GM12875 (cell line): ENCODE measurements at regions not wholly inside any gene's neighbourhood (a gene's known extent, or its start where the extent isn't known, plus 50 kb on each side); places are given as distances from the start of the nearest gene placed in this dataset.

ENCODE experiments used
- H3K4me3 ChIP-seq: one replicate; pipeline ENCODE4 v1.5.1; 2011; ENCODE audit warnings: low read depth, low read length, control low read depth
- TF ChIP-seq, protein P1 (sequence below): IDR thresholded peaks from 2 replicates; pipeline ENCODE4 v1.5.1; 2011; ENCODE audit warnings: low read depth, mild to moderate bottlenecking, control low read depth, inconsistent platforms, low read length, moderate library complexity, borderline replicate concordance; ENCODE audit not compliant: insufficient read depth

DNA sequence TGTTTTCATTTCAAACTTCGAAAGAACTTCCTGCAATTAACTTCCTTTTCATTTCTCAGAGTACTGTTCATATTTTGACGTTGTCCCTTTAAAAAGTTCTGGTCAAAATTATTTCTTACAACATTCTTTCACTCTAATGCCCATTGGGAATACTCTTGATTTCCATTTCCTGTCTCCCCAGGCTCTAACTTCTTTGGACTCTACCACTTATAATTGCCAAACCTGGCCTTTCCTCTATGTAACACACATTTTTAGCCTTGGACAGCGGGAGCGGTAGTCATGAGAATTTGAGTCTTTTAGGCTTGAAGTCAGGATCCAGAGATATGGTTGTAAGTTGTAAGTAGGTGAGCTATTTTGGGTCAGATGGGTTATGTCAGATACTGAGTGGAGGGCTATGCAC, 163.5 kb upstream of the SPRY2 start:
- TF ChIP-seq, protein P1, sequence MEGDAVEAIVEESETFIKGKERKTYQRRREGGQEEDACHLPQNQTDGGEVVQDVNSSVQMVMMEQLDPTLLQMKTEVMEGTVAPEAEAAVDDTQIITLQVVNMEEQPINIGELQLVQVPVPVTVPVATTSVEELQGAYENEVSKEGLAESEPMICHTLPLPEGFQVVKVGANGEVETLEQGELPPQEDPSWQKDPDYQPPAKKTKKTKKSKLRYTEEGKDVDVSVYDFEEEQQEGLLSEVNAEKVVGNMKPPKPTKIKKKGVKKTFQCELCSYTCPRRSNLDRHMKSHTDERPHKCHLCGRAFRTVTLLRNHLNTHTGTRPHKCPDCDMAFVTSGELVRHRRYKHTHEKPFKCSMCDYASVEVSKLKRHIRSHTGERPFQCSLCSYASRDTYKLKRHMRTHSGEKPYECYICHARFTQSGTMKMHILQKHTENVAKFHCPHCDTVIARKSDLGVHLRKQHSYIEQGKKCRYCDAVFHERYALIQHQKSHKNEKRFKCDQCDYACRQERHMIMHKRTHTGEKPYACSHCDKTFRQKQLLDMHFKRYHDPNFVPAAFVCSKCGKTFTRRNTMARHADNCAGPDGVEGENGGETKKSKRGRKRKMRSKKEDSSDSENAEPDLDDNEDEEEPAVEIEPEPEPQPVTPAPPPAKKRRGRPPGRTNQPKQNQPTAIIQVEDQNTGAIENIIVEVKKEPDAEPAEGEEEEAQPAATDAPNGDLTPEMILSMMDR = no peak
- H3K4me3 ChIP-seq = no peak overlapping the region

DNA sequence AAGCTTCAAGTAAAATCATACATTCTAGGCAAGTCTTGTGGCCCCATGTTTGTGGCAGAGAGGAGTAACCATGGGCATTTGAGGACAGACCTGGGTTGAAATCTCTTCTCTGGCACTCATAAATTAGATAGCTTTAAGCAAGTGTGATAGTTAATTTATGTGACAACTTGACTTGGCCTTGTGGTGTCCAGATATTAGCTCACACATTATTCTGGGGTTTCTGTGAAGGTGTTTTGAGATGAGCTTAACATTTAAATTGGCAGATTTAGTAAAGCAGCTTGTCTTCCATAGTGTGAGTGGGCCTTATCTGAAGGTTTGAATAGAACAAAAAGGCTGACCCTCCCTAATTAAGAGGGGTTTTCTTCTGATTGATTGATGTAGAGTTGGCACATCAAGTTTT, 161.4 kb upstream of the SPRY2 start:
- TF ChIP-seq, protein P1 = no peak
- H3K4me3 ChIP-seq = no peak overlapping the region

DNA sequence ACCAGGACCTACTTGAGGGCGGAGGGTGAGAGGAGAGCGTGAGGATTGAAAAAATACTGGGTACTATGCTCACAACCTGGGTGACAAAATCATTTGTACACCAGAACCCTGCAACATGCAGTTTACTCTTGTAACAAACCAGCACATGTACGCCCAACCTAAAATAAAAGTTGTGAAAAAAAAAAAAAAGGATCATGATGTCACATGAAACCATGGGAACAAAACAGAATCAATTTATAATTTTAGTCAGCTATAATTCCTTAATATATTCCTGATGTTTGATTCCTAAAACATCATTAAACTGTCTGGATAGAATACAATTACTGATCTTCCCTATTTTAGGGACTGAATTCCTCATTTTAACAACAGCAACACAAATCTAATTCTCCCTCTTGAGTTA, 160.6 kb upstream of the SPRY2 start:
- no peak overlapping the region for H3K4me3 ChIP-seq
- TF ChIP-seq, protein P1 = no peak

DNA sequence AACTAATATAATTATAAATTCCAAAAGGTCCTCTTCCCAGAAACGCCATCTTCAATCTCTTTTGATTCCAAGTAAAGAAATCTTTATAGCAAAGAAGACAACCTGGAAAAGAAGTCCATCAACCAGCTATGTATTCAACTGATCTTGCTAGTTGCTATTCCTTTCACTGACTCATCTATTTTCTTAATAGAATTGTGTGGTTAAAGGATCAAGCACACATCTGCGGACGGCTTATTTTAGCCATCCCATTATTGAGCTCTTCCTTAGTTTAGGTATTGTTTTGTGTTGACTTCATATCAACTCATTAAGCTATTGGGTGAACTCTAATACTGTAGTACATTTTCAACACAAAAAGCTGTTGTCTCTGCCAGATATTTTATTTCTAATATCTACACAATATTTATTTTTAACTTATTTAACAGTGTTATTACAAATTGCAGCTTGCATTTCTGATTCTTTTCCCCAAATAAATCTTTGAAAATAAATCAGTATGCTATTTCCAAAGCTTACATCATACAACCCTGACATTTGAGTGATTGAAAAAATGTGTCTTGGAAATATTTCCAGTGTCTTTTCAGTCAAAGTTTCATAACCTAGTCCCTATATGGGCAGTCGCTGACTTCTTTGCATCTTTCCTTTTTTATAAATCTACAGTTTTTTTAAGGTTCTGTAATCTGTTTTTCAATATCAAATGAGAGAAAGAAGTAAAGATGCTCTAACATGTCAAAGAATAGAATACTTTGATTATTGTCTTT, 158.8 kb upstream of the SPRY2 start:
- TF ChIP-seq, protein P1 = no peak
- H3K4me3 ChIP-seq = no peak overlapping the region

DNA sequence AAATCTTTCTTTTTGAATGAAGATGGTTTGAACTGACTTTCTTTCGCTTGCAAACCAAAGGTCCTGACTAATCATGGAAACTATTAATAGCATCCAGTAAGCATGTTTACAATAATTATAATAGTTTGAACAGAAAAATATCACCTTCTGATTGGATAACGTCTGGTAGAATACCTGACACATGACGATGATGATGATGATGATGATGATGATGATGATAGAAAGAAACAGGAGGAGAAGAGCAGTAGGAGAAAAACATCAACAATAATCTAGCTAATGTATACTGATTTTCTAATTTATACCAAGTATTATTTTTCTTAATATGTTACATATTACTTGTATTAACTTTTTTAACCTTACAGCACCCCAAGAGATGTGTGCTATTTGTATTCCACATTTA, 157.5 kb upstream of the SPRY2 start:
- TF ChIP-seq, protein P1 = no peak
- H3K4me3 ChIP-seq = no peak overlapping the region

DNA sequence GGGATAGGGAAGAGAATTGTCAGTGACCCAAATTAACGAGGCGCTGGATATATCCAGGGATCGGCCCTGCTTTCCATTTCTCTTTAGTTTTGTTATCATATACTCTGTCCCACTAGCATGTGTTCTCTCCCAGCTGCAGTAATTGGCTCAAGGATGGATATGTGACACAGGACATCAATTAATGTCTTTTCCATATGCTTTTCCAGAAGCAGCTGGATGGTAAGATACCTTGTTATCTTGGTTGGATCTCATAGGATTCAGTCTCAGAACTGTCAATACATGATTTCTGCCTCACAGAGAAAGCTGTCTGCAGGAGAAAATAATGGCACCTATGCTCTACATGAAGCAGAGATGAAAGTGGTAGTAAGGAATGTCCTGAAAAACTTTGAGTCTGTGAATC, 157.1 kb upstream of the SPRY2 start:
- no peak overlapping the region for H3K4me3 ChIP-seq
- TF ChIP-seq, protein P1 = no peak

DNA sequence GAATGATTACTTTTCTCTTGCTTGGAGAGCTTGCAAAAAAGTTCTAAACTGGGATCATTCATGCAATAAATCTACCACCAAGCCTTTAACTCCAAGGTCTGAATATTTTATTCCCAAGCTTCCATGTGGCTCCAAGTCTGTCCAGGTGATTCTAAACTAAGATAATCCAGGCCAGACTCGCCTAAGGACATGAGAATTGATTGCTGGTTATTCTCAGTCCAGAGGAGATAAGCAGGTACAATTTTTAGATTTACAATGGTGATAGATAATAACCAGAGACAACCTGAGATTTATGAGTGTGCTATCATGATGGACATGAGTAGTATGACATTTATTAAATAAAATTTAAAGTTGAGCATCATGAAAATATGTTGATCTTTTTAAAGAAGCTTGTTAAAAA, 156.5 kb upstream of the SPRY2 start:
- H3K4me3 ChIP-seq = no peak overlapping the region
- TF ChIP-seq, protein P1 = no peak
